Epithelial cell of prostate (primary cell): ENCODE measurements at regions not wholly inside any gene's neighbourhood (a gene's known extent, or its start where the extent isn't known, plus 50 kb on each side); places are given as distances from the start of the nearest gene placed in this dataset.
"Not testable (repeated sequence)": the region's sequence is repeated elsewhere in the genome, so short reads cannot be mapped to it uniquely, and the experiment has no call there.

ENCODE experiments used
- DNase-seq: peaks from one replicate; pipeline ENCODE4 v3.0.0-alpha.2; 2011; ENCODE audit warnings: low read depth, low spot score
- H3K27ac ChIP-seq: fragments of 450-650 bp; 2 replicates; pipeline ENCODE4 v1.5.1; 2017; ENCODE audit warnings: mild to moderate bottlenecking

GRCh38 chr6:97978855-97979271 is 695.8 kb upstream of the MMS22L start:
- H3K27ac ChIP-seq = no peak overlapping the region
- no peak for DNase-seq

- not testable (repeated sequence) for DNase-seq, H3K27ac ChIP-seq
Measured at GRCh38 chr6:97979285-97979684, 696.3 kb upstream of the MMS22L start.

DNA sequence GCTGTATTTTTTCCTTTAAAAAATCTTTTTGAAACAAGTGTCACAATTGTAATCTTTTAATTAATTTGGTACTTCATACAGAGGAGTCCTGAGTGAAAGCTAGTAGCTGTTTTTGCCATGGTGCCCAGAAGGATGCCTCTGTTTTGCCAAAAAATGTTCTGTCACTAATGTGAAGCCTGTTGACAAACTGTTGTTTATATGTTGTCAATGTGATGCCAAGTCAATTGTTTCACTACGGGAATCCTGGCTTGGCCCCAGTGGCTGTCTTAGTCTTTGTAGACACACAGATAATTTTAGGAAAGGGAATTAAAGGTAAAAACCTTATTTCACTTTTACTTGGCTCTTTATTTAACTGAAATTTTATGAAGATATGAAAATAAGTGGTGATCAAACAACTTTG is 706.4 kb upstream of the MMS22L start:
- no peak overlapping the region for H3K27ac ChIP-seq
- DNase-seq = no peak

GRCh38 chr6:97995158-97995557 is 712.1 kb upstream of the MMS22L start:
- DNase-seq = no peak
- no peak overlapping the region for H3K27ac ChIP-seq

DNA sequence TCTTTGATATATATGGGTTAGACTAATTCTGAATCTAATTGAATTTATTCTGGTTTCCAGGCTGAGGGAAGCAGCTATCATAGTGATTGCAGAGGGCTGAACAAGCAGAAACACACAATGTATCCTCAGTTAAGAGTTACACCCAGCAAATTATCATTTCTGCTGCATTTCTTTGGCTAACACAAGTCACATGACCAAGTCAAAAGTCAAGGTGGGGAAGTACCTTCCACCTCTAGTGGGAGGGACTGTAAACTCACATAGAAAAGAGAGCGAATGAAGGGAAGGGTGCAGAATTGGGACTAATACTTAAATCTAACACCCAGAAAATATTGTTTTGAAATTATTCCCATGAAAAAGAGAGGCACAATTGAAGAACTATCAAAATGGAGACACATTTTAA is 719.7 kb upstream of the MMS22L start:
- no peak overlapping the region for H3K27ac ChIP-seq

GRCh38 chr6:98014442-98015201 is 731.6 kb upstream of the MMS22L start:
- DNase-seq = no peak
- no peak overlapping the region for H3K27ac ChIP-seq

More for the DNA sequence above, 719.7 kb upstream of the MMS22L start:
- DNase-seq = no peak

GRCh38 chr6:98016565-98016964 is 733.5 kb upstream of the MMS22L start:
- H3K27ac ChIP-seq = no peak overlapping the region

DNA sequence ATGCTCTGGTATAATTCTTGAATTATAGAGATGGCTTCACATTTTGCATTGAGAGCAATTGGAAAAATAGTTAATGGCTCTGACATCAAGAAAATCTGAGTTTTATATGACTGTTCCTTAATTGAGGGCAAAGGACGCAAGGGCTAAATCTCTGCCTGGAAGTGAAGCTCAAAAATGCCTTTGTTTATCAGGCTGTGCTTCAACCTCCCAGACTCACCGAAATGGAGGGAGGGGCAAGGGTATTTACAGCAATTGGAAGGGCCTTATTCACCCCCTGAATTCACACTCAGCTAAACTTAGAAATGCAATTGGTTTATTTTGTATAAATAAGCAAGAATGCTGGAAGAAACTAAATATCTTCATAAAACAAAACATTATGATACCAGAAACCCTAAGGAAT is 737.2 kb upstream of the MMS22L start:
- no peak for DNase-seq
- H3K27ac ChIP-seq = no peak overlapping the region

More at GRCh38 chr6:98016565-98016964, 733.5 kb upstream of the MMS22L start:
- DNase-seq = no peak

- H3K27ac ChIP-seq = no peak overlapping the region
- no peak for DNase-seq
Measured at GRCh38 chr6:98024359-98024758, 741.3 kb upstream of the MMS22L start.

GRCh38 chr6:98027898-98028297 is 744.9 kb upstream of the MMS22L start:
- no peak for DNase-seq
- H3K27ac ChIP-seq = no peak overlapping the region

DNA sequence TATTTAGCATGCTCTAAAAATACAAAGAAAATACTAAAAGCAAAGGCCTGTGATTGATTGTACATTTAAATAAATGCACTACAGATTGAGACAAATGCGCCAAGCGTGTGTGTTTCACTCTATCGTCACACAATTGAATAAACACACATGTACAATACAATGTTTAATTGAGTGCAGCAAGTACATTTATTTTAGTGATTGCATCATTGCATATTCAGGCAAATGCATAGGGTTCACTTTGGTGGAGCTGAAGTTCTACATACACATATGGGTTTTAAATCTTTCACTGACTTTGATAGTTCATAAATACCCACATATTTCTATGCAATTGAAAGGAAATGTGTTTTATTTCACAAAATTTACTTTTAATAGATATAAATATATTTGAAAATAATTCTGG is 750.6 kb upstream of the MMS22L start:
- H3K27ac ChIP-seq = no peak overlapping the region
- DNase-seq = no peak

DNA sequence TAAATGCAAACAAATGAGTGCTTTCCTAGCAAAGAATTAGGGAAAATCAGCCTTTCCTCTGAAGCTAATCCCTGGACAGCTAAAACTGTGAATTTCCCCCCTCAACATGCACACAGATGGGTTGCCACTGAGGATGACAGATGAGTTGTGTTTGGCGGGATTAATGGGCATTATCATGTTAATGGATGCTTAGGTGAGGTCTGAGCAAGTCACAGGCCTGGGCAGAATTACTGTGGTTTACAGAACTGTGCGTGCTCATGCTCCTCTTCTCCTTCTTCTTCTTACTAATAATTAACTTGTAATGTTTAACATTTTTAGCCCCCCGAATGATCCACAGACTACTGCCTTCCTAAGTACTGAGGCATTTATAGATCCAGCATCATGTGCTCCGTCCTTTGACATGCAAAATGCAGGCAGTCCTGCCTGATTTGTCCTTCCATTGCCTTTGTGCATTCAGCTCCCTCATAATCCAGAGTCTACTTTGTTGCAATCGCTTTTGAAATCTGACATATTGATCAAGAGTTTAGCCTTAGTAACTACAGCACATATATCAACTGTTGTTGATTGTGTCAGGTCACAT is 753.4 kb upstream of the MMS22L start:
- no peak for DNase-seq
- no peak overlapping the region for H3K27ac ChIP-seq

DNA sequence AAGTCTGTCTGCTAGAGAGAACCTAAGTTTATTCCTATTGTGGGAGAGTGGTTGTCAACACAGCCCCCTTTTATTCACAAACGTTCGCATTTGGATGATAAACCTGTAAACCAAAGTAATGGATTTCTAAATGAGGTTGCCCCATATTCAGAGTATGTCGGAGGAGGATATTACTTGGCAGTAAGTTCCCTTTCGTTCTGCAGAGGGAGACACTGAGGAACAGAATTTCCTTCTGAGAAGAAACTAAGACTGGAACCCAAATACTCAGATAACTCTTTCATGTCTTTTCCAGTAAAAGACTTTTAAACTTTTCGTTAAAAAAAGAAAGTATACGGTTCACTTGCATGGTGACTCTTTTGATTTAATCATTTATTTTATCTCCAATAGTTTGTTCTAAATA is 754.6 kb upstream of the MMS22L start:
- H3K27ac ChIP-seq = no peak overlapping the region
- DNase-seq = no peak

DNA sequence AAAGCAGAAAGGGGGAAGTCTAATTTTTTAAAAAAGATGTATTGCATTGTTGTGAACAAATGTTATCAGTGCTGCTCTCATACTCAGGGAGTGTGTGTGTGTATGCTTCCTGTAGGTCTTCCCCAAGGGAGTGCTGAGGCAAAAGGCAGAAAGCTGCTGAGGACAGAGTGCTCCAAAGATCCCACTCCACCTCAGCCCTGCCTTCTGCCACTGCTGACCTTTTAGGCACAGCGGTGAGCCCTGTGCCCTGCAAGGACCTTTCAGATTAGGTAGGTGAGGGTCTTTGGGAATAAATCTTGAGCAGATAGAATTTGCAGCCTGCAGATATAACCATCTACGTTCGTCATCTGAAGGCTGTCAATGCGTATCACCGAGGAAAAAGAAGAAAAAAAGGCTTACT is 756.4 kb upstream of the MMS22L start:
- DNase-seq = no peak
- H3K27ac ChIP-seq = no peak overlapping the region

DNA sequence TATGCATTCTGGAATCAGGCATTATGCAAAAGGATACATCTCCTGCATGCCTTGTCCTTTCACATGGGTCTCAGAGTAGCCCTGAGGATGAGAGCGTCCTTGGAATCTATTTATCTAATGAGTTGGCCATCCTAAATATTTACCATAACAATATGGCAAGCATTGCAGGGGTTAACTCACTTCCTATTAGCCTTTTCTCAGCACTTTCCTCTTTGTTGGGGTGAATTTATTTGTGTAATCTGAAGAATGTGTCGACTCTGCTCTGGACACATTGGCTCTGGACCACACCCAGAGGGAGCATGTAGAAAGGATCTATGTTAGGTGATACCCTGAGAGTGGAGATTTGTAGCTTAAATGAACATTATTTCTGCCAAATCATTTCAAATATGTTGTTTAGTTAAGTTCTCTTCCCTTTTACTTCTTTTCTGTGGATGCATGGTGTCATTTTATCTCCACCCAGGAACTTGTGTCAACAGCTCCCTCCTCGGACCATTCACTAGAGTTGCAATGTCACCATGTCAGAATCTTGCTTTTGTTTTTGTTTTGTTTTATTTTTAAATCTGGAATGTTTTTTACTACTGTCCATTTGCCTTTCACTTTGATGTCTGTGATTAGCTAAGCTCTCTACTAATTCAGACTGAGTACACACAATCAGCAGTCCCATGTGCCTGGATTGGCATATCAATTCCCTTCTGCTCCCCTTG is 757.0 kb upstream of the MMS22L start:
- no peak overlapping the region for H3K27ac ChIP-seq
- DNase-seq = no peak

DNA sequence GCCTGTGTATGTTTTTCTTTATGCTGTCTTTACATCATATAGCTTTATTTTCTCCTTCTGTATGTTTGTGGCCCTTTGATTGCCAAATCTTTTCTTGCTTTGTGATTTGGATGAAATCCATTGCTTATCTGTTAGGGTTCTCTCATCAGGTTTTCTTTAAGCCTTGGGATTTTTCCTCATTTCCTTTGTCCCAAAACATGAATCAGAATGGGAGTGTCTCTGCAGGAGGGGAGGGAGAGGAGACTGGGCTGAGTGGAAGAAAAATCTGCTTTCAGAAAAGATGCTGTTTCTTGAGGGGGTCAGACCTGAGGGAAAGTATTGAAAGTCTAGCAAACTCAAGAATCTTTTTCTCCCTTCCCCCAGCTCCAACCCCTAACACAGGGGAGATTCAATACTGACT is 758.0 kb upstream of the MMS22L start:
- DNase-seq = no peak
- no peak overlapping the region for H3K27ac ChIP-seq

GRCh38 chr6:98041921-98042320 is 758.9 kb upstream of the MMS22L start:
- DNase-seq = no peak

DNA sequence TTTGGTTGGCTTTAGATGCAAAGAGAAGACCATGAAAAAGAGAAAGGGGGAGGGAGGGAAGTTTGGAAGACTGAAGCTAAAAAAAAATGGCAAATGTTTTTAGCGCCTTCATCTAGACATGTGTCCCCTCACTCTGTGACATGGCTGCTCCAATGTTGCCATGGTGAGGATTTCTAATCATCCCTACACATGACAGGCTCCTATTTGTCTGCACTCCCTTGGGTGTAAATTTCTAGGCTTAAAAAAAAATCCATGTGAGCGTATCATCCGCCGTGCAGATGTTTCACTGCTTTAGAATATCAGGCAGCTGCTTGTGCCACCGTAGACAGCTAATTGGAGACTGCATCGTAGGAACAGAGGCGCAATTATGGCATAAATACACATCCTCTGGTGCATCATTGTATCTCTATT is 761.1 kb upstream of the MMS22L start:
- DNase-seq = no peak
- no peak overlapping the region for H3K27ac ChIP-seq

More at GRCh38 chr6:98041921-98042320, 758.9 kb upstream of the MMS22L start:
- H3K27ac ChIP-seq = no peak overlapping the region

DNA sequence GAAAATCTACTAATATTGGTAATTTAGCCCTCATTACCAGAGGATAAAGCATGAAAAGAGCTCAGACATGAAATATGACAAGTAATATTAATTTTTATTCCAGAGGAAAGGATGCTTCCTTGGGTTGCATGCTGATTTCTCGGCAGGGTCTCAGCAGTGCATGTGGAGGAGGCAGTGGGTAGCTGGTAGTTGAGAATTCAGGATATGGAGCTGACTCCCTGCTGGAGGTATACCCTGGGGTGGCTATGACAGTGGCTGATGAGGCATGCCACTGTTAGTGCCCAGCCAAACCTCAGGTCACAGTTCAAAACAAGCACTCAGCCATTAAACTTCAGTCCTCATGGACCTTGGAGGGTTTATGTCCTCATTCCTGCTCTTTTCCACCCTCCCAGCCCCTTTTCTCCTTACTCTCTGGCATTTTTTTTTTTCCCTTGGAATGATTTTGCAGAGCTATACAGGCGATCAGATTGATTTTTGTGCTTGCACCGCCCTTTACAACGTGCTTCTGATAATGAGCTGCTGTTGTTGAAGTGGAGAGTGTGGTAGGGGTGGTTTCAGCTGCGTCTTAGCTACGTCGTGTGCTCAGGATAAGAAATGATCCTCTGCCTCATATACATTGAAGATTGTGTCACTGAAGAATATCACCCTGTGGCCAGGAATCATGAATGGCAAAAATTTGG is 761.9 kb upstream of the MMS22L start:
- no peak for DNase-seq
- no peak overlapping the region for H3K27ac ChIP-seq

DNA sequence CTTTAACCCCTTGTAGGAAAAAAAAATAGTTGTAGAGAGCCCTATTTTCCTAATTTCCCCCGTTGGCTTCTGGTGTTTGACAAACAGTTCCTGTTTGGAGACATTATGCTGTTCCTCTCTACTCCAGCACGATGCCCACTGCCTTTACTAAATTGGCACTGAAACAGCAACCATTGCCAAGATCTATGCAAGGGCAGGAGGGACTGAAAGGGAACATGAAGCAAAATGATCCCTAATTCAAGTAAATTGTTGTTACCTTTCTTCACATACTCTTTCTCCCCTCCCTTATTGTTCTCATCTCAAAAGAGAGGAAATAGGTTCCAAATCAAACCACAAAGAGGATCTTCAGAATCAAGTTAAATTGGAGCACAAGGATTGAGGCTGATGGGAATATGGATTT is 764.1 kb upstream of the MMS22L start:
- H3K27ac ChIP-seq = no peak overlapping the region

GRCh38 chr6:98047871-98048270 is 764.9 kb upstream of the MMS22L start:
- DNase-seq = no peak

More for the DNA sequence above, 764.1 kb upstream of the MMS22L start:
- no peak for DNase-seq

More at GRCh38 chr6:98047871-98048270, 764.9 kb upstream of the MMS22L start:
- no peak overlapping the region for H3K27ac ChIP-seq
